Neural progenitor cell (in vitro differentiated cells): ENCODE measurements at regions not wholly inside any gene's neighbourhood (a gene's known extent, or its start where the extent isn't known, plus 50 kb on each side); places are given as distances from the start of the nearest gene placed in this dataset.

Source experiments
- CTCF ChIP-seq: fragments of 200-600 bp; sonication (generic); IDR thresholded peaks from 2 replicates; pipeline ENCODE4 v1.5.1; 2017; ENCODE audit warnings: antibody characterized with exemption, mild to moderate bottlenecking
- EZH2 ChIP-seq: fragments of 200-600 bp; sonication (generic); IDR thresholded peaks from 2 replicates; pipeline ENCODE4 v1.6.1; 2017; ENCODE audit warnings: antibody characterized with exemption, mild to moderate bottlenecking, moderate library complexity
- EZH2phosphoT487 ChIP-seq: fragments of 200-600 bp; sonication (generic); IDR thresholded peaks from 2 replicates; pipeline ENCODE4 v1.6.1; 2017; ENCODE audit warnings: antibody characterized with exemption

GRCh38 chr4:85125688-85126087 is 159.2 kb upstream of the WDFY3 start:
- TF ChIP-seq EZH2 (no peak), CTCF (no peak), EZH2phosphoT487 (peak; percentile 44)
